SU-DHL-6 (cell line): ENCODE measurements at regions not wholly inside any gene's neighbourhood (a gene's known extent, or its start where the extent isn't known, plus 50 kb on each side); places are given as distances from the start of the nearest gene placed in this dataset.

Experiments
- CTCF ChIP-seq: fragments of 200-600 bp; sonication (generic); IDR thresholded peaks from one replicate; pipeline ENCODE4 v1.5.1; 2017; ENCODE audit warnings: antibody characterized with exemption, mild to moderate bottlenecking, low read length, moderate library complexity; ENCODE audit not compliant: insufficient read depth, poor library complexity, severe bottlenecking
- EZH2phosphoT487 ChIP-seq: fragments of 200-600 bp; sonication (generic), shearing (Covaris generic); conservative IDR thresholded peaks from 2 replicates; pipeline ENCODE4 v1.6.1; 2018; ENCODE audit warnings: mild to moderate bottlenecking, antibody characterized with exemption, low read length, moderate library complexity, mixed read lengths

GRCh38 chr13:84366506-84366905 is 484.2 kb upstream of the SLITRK1 start:
- no peak for TF ChIP-seq CTCF
- TF ChIP-seq EZH2phosphoT487 = no peak
